Cerebellar nuclear complex (tissue), 1 donor: ENCODE measurements at regions not wholly inside any gene's neighbourhood (a gene's known extent, or its start where the extent isn't known, plus 50 kb on each side); places are given as distances from the start of the nearest gene placed in this dataset.

Experiments
- DNase-seq, 2 experiments: peaks; one replicate each; lab custom pipeline; 2025; lab: John Stamatoyannopoulos, UW

- DNase-seq, result no peak
Observed at GRCh38 chr21:26739189-26739588, 106.0 kb downstream of the ADAMTS1 start.

- no peak for DNase-seq
Observed at GRCh38 chr21:26736449-26736848, 108.8 kb downstream of the ADAMTS1 start.

- no peak for DNase-seq
Observed at GRCh38 chr21:26732432-26733221, 112.6 kb downstream of the ADAMTS1 start.

GRCh38 chr21:26719750-26720149, 125.5 kb downstream of the ADAMTS1 start:
- peak; percentile 42 to 52 for DNase-seq

GRCh38 chr21:26717146-26717739, 128.0 kb downstream of the ADAMTS1 start:
- no peak for DNase-seq

GRCh38 chr21:26715878-26716506, 129.2 kb downstream of the ADAMTS1 start:
- no peak for DNase-seq

- no peak for DNase-seq
Observed at GRCh38 chr21:26715116-26715515, 130.1 kb downstream of the ADAMTS1 start.

GRCh38 chr21:26710155-26710554, 135.1 kb downstream of the ADAMTS1 start:
- DNase-seq, result no peak

- no peak for DNase-seq
Observed at GRCh38 chr21:26709090-26709489, 136.0 kb upstream of the CYYR1 start.

- no peak for DNase-seq
Observed at GRCh38 chr21:26708223-26708800, 135.2 kb upstream of the CYYR1 start.

- no peak for DNase-seq
Observed at GRCh38 chr21:26707246-26707645, 134.2 kb upstream of the CYYR1 start.

- no peak for DNase-seq
Observed at GRCh38 chr21:26698416-26698815, 125.3 kb upstream of the CYYR1 start.

- DNase-seq, result no peak
Observed at GRCh38 chr21:26691416-26691815, 118.3 kb upstream of the CYYR1 start.

- DNase-seq, result no peak
Observed at GRCh38 chr21:26686705-26687104, 113.6 kb upstream of the CYYR1 start.

GRCh38 chr21:26686278-26686677, 113.2 kb upstream of the CYYR1 start:
- no peak for DNase-seq

- DNase-seq, result no peak
Observed at GRCh38 chr21:26684889-26685288, 111.8 kb upstream of the CYYR1 start.

GRCh38 chr21:26683996-26684395, 110.9 kb upstream of the CYYR1 start:
- no peak for DNase-seq

- no peak for DNase-seq
Observed at GRCh38 chr21:26679284-26679683, 106.2 kb upstream of the CYYR1 start.

- no peak for DNase-seq
Observed at GRCh38 chr21:26674323-26674722, 101.2 kb upstream of the CYYR1 start.

- no peak for DNase-seq
Observed at GRCh38 chr21:26669215-26669764, 96.2 kb upstream of the CYYR1 start.

GRCh38 chr21:26659757-26660156, 86.7 kb upstream of the CYYR1 start:
- DNase-seq, result no peak

- no peak for DNase-seq
Observed at GRCh38 chr21:26659182-26659581, 86.1 kb upstream of the CYYR1 start.

- no peak for DNase-seq
Observed at GRCh38 chr21:26655460-26655859, 82.4 kb upstream of the CYYR1 start.
